ENCODE measurements at regions not wholly inside any gene's neighbourhood (a gene's known extent, or its start where the extent isn't known, plus 50 kb on each side); places are given as distances from the start of the nearest gene placed in this dataset.

GRCh38 chr18:10404168-10404567 is 50.3 kb upstream of the APCDD1 start:
- POLR2A ChIA-PET: no interaction called here
- ATAC-seq (no peak), DNase-seq (ENCODE audit: low read depth, low spot score) (no peak)
- CTCF ChIA-PET: no interaction called here
- Histone ChIP-seq H3K4me3 (replicated peaks in 1 of 2; ENCODE audit: low read depth in 1 of 2, low read length in 2 of 2) (no peak overlapping the region), H3K27ac (ENCODE audit: low read depth, low read length) (no peak overlapping the region), H3K9me2 (ENCODE audit: insufficient read depth) (no peaks in the 10 kb centered on the region), H3K9ac (ENCODE audit: low read length) (no peak overlapping the region), H3K27me3 (ENCODE audit: insufficient read depth, low read length) (peaks cover 55% of the 10 kb centered on the region), H4K20me1 (ENCODE audit: insufficient read depth) (no peaks in the 10 kb centered on the region), H3K79me2 (ENCODE audit: insufficient read depth, low read length) (no peaks in the 10 kb centered on the region), H2AFZ (ENCODE audit: low read depth, low read length, poor library complexity, severe bottlenecking) (no peak overlapping the region), H3K4me2 (ENCODE audit: low read length) (no peak overlapping the region), H3K36me3 (ENCODE audit: control insufficient read depth in 1 of 2, insufficient read depth in 2 of 2, low read length in 2 of 2) (no peaks in the 10 kb centered on the region), H3K4me1 (ENCODE audit: control insufficient read depth in 1 of 2, insufficient read depth in 2 of 2, low read length in 2 of 2) (no peaks in the 10 kb centered on the region), H3K9me3 (ENCODE audit: control insufficient read depth in 1 of 2, insufficient read depth in 1 of 2, low read depth in 1 of 2, low read length in 2 of 2) (no peaks in the 10 kb centered on the region)
- no peak for TF ChIP-seq CBX3 (IDR thresholded peaks at IDR 0.05; ENCODE audit: low read depth)
- TF ChIP-seq REST (IDR thresholded peaks at IDR 0.05; ENCODE audit: low read depth): no peak
- no peak for TF ChIP-seq RAD21 (IDR thresholded peaks at IDR 0.05; ENCODE audit: low read depth)
- TF ChIP-seq ZFX (IDR thresholded peaks at IDR 0.05): no peak
- TF ChIP-seq SP1 (IDR thresholded peaks at IDR 0.05; ENCODE audit: low read depth): no peak
- TF ChIP-seq ZBTB33 (IDR thresholded peaks at IDR 0.05; ENCODE audit: extremely low read depth, insufficient replicate concordance, low read length): no peak
- no peak for TF ChIP-seq SIN3A (IDR thresholded peaks at IDR 0.05; ENCODE audit: low read depth)
- no peak for TF ChIP-seq EZH2 (IDR thresholded peaks at IDR 0.05)
- intact Hi-C loops (cut with micrococcal nuclease): no loop called here
- no TSS peak for BruUV-seq (replicated peaks)
- RAD21 ChIA-PET (ENCODE audit: low non-redundant PET in 1 of 2, low total read pairs in 2 of 2, uncharacterized antibody in 2 of 2, unreplicated experiment in 2 of 2): no interaction called here

Data from HCT116 (cell line).